Subcutaneous abdominal adipose tissue (tissue), 5 donors: ENCODE measurements at regions not wholly inside any gene's neighbourhood (a gene's known extent, or its start where the extent isn't known, plus 50 kb on each side); places are given as distances from the start of the nearest gene placed in this dataset.

ENCODE experiments used
- H3K27ac ChIP-seq: one replicate; pipeline ENCODE4 v1.7.0; 2013; ENCODE audit warnings: low read depth, mild to moderate bottlenecking, inconsistent platforms, low read length, moderate library complexity
- H3K27me3 ChIP-seq, 5 donors: one replicate each; pipeline ENCODE4 v1.7.0; 2013; ENCODE audit warnings: low read length in 5 of 5, inconsistent platforms in 1 of 5; ENCODE audit not compliant: control insufficient read depth in 5 of 5, insufficient read depth in 4 of 5
- H3K36me3 ChIP-seq, 5 donors: one replicate each; pipeline ENCODE4 v1.7.0; 2013; ENCODE audit warnings: low read length in 5 of 5; ENCODE audit not compliant: control insufficient read depth in 5 of 5, insufficient read depth in 5 of 5
- H3K4me1 ChIP-seq, 5 donors: one replicate each; pipeline ENCODE4 v1.7.0; 2013; ENCODE audit warnings: low read length in 5 of 5, mild to moderate bottlenecking in 3 of 5, moderate library complexity in 1 of 5; ENCODE audit not compliant: control insufficient read depth in 5 of 5, insufficient read depth in 5 of 5
- H3K4me3 ChIP-seq, 5 donors: one replicate each; pipeline ENCODE4 v1.7.0; 2013; ENCODE audit warnings: low read length in 5 of 5, low read depth in 1 of 5
- H3K9ac ChIP-seq, 5 donors: one replicate each; pipeline ENCODE4 v1.7.0; 2013; ENCODE audit warnings: low read length in 5 of 5, mild to moderate bottlenecking in 4 of 5, moderate library complexity in 3 of 5
- H3K9me3 ChIP-seq, 5 donors: one replicate each; pipeline ENCODE4 v1.7.0; 2013; ENCODE audit warnings: low read length in 5 of 5; ENCODE audit not compliant: control insufficient read depth in 5 of 5
- donor health status: healthy.
- donor health status: healthy.
- donor health status: healthy.
- donor health status: healthy.
- donor health status: healthy.

DNA sequence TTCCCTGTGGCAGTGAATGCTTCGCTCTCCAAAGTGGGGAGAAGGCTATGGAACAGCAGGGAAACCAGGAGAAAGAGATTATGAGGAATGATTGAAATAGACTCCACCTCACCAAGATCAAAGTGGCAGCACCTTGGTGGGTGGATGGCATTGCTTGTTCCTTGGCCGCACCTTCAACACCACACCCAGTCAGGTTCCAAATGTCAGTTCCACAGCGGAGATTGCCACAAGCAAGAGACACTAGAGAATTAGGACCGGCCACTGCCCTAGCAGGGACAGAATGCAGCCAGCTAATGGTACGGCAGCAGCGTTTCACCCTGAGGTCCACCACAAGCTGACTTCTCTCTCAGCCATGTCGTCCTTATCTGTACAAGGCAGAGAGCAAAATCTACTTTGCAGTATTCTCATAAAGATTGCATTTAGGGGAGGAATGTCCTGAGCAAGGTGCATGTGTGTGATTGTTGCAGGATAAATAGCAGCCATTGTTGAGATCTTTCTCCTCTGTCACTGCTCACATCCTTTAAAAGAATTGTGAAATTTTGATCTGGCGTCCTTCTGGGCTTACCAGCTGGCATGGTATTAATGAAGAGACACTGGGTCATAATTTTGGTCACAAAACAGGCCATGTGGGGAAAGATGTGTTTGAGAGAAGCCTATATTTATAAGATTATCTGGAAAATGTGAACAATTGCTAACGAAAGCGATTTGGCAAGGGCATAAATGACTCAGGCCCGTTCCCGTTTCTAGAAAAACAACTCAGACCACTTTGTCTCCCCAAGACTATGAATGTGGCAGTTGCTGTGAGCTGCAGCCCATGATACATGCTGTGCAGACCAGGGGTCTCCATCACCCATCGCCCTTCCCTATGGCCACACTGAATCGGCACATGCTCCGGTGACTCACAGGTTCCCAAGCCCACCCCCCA lies 228.6 kb upstream of the ID2 start:
- no peak overlapping the region for H3K4me3 ChIP-seq
- H3K27me3 ChIP-seq = peaks cover 0 to 11% (median 3%) of the 10 kb centered on the region in 5 donors
- no peak overlapping the region for H3K27ac ChIP-seq
- no peaks in the 10 kb centered on the region for H3K9me3 ChIP-seq
- H3K36me3 ChIP-seq = no peaks in the 10 kb centered on the region
- no peak overlapping the region for H3K9ac ChIP-seq
- H3K4me1 ChIP-seq = peaks cover 0 to 17% (median 11%) of the 10 kb centered on the region in 5 donors

DNA sequence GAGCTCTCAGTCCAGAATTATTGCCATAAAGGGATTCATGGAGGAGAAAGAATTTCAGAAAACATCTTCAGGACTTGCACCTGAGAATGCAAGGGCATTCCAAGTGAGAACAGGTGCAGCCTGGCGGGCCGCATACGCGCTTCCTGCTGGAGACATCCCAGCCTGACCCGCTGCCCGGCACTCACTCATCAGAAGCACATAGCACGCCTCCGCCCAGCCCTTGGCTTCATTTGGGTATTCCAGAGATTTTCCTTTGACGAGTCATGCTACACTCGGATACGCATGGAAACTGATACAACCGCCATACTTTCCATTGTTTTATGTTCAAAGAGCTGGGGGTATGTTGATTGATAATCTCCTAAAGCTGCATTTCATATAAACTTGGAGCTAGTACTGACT lies 228.0 kb upstream of the ID2 start:
- Histone ChIP-seq H3K4me1 (peaks cover 0 to 17% (median 11%) of the 10 kb centered on the region in 5 donors), H3K36me3 (no peaks in the 10 kb centered on the region), H3K9me3 (no peaks in the 10 kb centered on the region), H3K9ac (no peak overlapping the region), H3K4me3 (no peak overlapping the region), H3K27ac (no peak overlapping the region), H3K27me3 (peaks cover 0 to 11% (median 3%) of the 10 kb centered on the region in 5 donors)

DNA sequence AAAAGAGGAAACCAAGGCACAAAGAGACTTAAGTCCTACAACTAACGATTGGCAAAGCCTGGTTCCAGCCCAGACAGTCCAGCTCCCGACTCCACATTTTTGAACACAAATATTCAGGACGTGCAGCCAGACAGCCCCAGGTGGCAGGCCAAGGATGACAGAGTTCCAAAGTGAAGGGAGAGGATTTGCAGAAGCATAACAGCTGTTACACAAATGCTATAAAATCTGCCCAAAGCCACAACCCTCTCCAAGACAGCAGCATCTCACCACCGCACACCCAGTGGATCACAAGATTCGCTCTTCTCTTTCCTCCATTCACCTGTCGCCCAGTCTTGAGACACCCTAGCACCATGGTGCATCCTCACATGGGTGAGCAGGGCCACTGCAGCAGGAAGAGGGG lies 227.1 kb upstream of the ID2 start:
- Histone ChIP-seq H3K4me1 (peaks cover 0 to 17% (median 11%) of the 10 kb centered on the region in 5 donors), H3K27me3 (peaks cover 0 to 11% (median 3%) of the 10 kb centered on the region in 5 donors), H3K9me3 (no peaks in the 10 kb centered on the region), H3K27ac (no peak overlapping the region), H3K9ac (no peak overlapping the region), H3K4me3 (no peak overlapping the region), H3K36me3 (no peaks in the 10 kb centered on the region)

DNA sequence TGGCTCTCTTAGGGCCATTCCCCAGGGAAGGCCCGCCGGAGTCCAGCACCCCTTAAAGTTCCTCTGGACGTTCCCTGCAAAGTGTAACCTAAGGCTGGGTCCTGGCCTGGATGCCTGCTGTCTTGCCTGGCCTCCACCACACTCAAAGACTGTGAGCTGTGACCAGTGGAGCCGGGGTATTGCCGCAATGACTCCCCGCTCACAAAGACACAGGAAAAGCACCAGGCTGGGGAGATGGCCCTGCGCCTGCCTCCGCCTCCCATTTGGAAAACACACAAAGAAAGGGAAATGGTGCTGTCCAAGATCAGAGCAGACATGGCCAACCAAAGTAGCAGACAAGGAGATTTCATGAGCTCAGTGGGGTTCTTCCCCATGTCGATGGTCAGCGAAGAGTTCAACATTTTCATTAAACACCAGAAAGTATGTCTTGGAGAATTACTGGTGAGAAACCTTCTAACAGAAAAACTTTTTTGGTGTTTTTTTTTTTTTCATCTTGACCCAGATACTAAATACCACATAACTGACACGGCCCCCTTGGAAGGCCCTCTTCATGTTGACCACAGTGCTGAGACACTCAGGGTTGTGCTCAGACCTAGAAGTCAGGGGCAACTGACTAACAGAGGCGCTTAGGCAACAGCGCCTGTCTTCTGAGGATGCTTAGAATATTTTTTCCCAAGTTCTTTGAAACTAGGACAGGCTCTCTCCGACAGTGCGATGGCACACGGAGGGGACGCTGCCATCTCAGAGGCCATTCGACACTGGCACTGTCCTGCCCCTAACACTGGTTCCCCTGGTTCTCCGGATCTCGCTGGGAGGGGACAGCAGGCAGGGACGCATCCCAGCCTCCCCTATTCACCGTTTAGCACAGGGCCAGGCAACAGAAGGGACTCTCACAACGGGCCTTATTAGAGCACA lies 226.4 kb upstream of the ID2 start:
- Histone ChIP-seq H3K9ac (no peak overlapping the region), H3K4me3 (peak overlapping the region in 2 of 5 donors; percentile 9 to 54), H3K36me3 (no peaks in the 10 kb centered on the region), H3K9me3 (no peaks in the 10 kb centered on the region), H3K27ac (no peak overlapping the region), H3K4me1 (peaks cover 0 to 17% (median 11%) of the 10 kb centered on the region in 5 donors), H3K27me3 (peaks cover 0 to 11% (median 3%) of the 10 kb centered on the region in 5 donors)

DNA sequence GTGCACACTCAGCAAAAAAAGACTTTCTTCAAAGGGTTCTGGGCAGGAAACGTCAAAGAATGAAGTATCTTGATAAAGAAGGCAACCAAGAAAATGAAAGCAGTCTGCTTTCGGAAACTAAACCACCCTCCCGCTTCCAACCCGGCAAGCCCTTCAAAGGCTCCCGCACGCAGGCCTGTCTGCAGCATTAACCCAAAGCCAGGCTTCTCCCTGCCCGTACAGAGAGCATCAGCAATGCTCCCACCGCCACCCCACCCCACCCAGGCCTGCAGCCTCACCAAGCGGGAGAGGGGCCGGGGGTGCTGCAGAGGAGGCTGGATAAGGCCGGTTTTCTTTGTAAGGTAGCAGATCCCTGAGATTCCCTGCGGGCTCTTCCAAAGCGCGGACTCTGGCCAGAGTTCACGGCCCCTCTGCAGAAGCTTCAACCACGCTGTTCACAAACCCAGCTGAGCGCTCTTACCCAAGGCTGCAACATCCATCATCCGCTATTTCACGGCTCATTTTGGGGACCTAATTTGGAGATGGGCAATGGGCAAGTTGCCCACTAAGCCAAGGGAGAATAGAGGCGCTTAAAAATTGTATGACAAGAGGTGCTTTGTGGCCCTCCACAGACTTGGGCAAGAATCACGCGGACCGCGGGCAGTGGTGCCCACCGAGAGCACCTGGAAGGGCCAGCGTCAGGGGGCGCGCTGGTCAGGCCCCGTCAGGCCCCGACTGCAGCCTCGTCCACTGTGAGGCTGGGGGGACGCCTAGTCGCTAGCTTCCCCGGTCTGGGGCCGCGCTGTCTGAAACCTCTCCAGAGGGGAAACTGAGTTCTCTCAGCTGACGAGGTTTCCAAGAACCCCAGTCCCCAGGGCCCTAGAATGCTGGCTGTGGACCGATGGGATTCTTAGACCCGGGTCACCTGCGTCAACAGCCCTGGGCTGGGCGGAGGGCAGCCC lies 225.4 kb upstream of the ID2 start:
- Histone ChIP-seq H3K27me3 (peaks cover 0 to 11% (median 3%) of the 10 kb centered on the region in 5 donors), H3K9me3 (no peaks in the 10 kb centered on the region), H3K36me3 (no peaks in the 10 kb centered on the region), H3K4me1 (peaks cover 0 to 17% (median 11%) of the 10 kb centered on the region in 5 donors), H3K9ac (peak overlapping the region in 1 of 5 donors; percentile 26), H3K27ac (no peak overlapping the region), H3K4me3 (peak overlapping the region in 3 of 5 donors; percentile 9 to 54 (median 23))

DNA sequence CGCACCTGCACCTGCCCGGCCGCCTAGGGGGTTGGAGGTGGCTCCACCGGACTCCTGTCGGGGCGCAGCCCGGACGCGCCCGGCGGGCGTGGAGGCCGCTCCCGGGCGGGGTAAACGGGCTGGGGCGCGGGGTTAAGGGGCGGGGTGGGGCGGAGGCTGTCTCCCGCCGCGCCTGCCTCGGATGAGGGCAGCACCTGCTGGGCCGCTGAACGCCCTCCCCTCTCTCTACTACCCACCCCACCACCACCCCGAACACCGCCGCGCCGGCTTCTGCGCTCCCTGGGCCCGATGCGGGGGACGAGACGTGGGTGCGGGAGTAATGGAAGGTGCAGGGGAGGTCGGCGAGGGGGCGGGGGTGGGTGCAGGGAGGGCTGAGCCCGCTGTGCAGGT lies 224.8 kb upstream of the ID2 start:
- peaks cover 0 to 11% (median 3%) of the 10 kb centered on the region in 5 donors for H3K27me3 ChIP-seq
- H3K9ac ChIP-seq = no peak overlapping the region
- H3K27ac ChIP-seq = no peak overlapping the region
- no peaks in the 10 kb centered on the region for H3K9me3 ChIP-seq
- no peaks in the 10 kb centered on the region for H3K36me3 ChIP-seq
- peak overlapping the region in 1 of 5 donors; percentile 12 for H3K4me3 ChIP-seq
- H3K4me1 ChIP-seq = peaks cover 0 to 17% (median 11%) of the 10 kb centered on the region in 5 donors

DNA sequence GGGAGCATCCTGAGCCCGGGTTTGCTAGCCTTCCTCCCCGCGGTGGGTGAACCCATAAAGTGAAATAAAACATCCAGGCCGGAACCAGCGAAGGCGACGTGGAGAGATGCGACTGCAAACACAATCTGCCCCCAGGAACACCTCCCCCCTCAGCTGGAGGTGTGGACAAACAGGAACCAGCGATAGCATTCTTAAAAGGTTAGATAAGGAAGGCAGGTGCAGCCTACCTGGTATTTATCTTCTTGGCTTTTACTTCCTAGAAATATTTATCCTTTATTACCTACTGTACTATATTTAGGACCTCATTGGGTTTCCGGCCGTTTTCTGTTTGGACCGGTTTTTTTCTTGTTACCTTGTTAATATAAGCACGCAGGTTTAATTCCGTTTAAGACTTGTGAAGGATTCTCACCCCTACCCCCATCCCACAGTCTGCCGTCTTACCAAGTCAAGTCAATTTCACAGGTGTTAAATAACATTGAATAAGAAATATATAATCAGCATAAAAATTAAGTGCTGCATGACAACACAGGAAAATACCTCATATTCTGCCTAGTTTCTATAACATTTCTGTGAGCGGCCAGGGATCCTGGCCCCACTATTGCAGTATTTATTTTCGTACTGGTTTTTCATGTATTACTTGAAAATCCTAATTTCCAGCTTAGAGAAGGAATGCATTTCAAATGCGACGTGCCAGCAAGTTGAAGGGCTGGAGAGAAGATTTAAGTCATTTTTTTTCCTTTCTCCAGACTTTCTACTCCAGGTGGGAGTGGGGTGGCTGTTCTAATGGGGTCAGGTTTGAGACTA lies 224.0 kb upstream of the ID2 start:
- H3K9me3 ChIP-seq = no peaks in the 10 kb centered on the region
- H3K27ac ChIP-seq = no peak overlapping the region
- peaks cover 0 to 23% (median 14%) of the 10 kb centered on the region in 5 donors for H3K4me1 ChIP-seq
- H3K27me3 ChIP-seq = peaks cover 0 to 11% (median 3%) of the 10 kb centered on the region in 5 donors
- H3K4me3 ChIP-seq = no peak overlapping the region
- H3K9ac ChIP-seq = no peak overlapping the region
- no peaks in the 10 kb centered on the region for H3K36me3 ChIP-seq

DNA sequence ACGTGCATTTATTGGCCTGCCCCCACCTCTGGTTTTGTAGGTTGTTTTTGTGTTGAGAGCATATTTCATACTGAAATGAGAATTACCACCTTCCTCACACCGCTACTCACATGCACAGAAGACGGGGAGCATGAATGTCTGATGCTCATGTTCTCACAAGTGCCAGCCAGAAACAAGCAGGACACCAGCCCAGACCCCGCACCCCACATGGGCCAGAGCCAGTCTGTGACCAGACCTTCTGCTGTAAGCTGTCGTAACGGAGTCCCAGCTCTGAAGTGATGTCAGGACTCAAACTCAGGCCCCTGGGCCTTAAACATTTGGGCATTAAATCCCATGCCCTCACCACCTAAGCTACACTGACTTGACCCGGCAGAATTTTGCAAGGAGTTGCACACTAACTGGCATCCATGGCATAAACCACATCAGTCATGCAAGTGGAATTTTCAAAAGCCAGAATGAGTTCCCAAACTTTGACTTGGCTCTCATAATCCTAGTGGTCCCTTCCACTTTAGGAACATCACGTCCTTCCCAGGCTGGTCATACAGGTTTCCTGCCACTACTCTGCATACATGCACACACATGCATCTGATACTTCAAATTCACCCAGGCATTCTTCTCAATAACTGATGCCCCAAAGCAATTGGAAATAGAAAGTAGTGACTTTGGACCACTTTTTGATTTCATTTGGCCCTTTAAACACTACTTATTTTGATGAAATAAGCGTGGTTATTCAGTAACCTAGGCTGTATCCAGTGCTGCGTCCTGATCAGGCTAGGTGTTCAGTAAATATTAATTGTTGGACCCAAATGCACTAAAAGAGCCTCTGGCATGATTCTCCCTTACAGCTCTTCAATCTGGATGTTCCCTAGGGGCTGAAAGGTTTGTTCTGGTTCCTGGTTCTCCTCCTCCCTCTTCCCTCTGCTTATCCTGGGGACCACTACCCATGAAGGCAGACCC lies 223.1 kb upstream of the ID2 start:
- Histone ChIP-seq H3K27me3 (peaks cover 0 to 11% (median 3%) of the 10 kb centered on the region in 5 donors), H3K9ac (no peak overlapping the region), H3K4me3 (no peak overlapping the region), H3K9me3 (no peaks in the 10 kb centered on the region), H3K36me3 (no peaks in the 10 kb centered on the region), H3K4me1 (peaks cover 2 to 28% (median 19%) of the 10 kb centered on the region in 5 donors), H3K27ac (no peak overlapping the region)
